ENCODE measurements at regions not wholly inside any gene's neighbourhood (a gene's known extent, or its start where the extent isn't known, plus 50 kb on each side); places are given as distances from the start of the nearest gene placed in this dataset.

GRCh38 chr9:13769006-13769405, 489.5 kb upstream of the MPDZ start:
- TF ChIP-seq CTCF (IDR thresholded peaks at IDR 0.05) (no peak), POLR2A (IDR thresholded peaks at IDR 0.05) (no peak)
